Upper lobe of right lung (tissue), 1 donor: ENCODE measurements at regions not wholly inside any gene's neighbourhood (a gene's known extent, or its start where the extent isn't known, plus 50 kb on each side); places are given as distances from the start of the nearest gene placed in this dataset.

Source experiments
- ATAC-seq: fragments of 200-7000 bp; cut with Tn5 transposase; one replicate; pipeline ENCODE4 v1.9.1; 2020; ENCODE audit warnings: mild to moderate bottlenecking, moderate library complexity
- DNase-seq: peaks from one replicate; pipeline ENCODE4 v3.0.0-alpha.2; 2020
- H3K27ac ChIP-seq: fragments of 200-600 bp; one replicate; pipeline ENCODE4 v1.8.0; 2022
- H3K27me3 ChIP-seq: fragments of 200-600 bp; one replicate; pipeline ENCODE4 v1.8.0; 2022; ENCODE audit warnings: mild to moderate bottlenecking
- H3K36me3 ChIP-seq: fragments of 200-600 bp; one replicate; pipeline ENCODE4 v1.8.0; 2022
- H3K4me1 ChIP-seq: fragments of 200-600 bp; one replicate; pipeline ENCODE4 v1.8.0; 2022
- H3K4me3 ChIP-seq: fragments of 200-600 bp; one replicate; pipeline ENCODE4 v1.8.0; 2022; ENCODE audit warnings: mild to moderate bottlenecking
- H3K9me3 ChIP-seq: fragments of 200-600 bp; one replicate; pipeline ENCODE4 v1.8.0; 2022
- CTCF ChIP-seq: fragments of 200-600 bp; IDR thresholded peaks from one replicate; pipeline ENCODE4 v1.8.0; 2022; ENCODE audit warnings: antibody characterized with exemption
- intact Hi-C: fragments of 100-400 bp; cut with DNase I; formaldehyde crosslinking; loops from one replicate; pipeline ENCODE4 v1.11.0; 2022
- donor health status: DM: no; HTN: yes; CAD: no; lungs with severe emphysema.

GRCh38 chr18:57223144-57223870 is 76.4 kb downstream of the BOD1L2 start:
- H3K27me3 ChIP-seq, result peaks cover 2% of the 10 kb centered on the region
- intact Hi-C loops, result no loop called here
- no peak for DNase-seq
- no peaks in the 10 kb centered on the region for H3K9me3 ChIP-seq
- H3K27ac ChIP-seq, result no peak overlapping the region
- no peaks in the 10 kb centered on the region for H3K36me3 ChIP-seq
- no peak overlapping the region for H3K4me3 ChIP-seq
- no peak for ATAC-seq
- TF ChIP-seq CTCF, result no peak
- H3K4me1 ChIP-seq, result no peaks in the 10 kb centered on the region

GRCh38 chr18:57230861-57231585 is 84.1 kb downstream of the BOD1L2 start:
- H3K36me3 ChIP-seq, result no peaks in the 10 kb centered on the region
- no peak overlapping the region for H3K27ac ChIP-seq
- no peak overlapping the region for H3K4me3 ChIP-seq
- no peaks in the 10 kb centered on the region for H3K27me3 ChIP-seq
- intact Hi-C loops, result no loop called here
- DNase-seq, result no peak
- TF ChIP-seq CTCF, result no peak
- no peak for ATAC-seq
- H3K4me1 ChIP-seq, result no peaks in the 10 kb centered on the region
- no peaks in the 10 kb centered on the region for H3K9me3 ChIP-seq

GRCh38 chr18:57231864-57232263 is 85.0 kb downstream of the BOD1L2 start:
- ATAC-seq, result no peak
- no peaks in the 10 kb centered on the region for H3K4me1 ChIP-seq
- no peak overlapping the region for H3K27ac ChIP-seq
- H3K27me3 ChIP-seq, result no peaks in the 10 kb centered on the region
- no peak overlapping the region for H3K4me3 ChIP-seq
- DNase-seq, result no peak
- H3K9me3 ChIP-seq, result no peaks in the 10 kb centered on the region
- intact Hi-C loops, result no loop called here
- H3K36me3 ChIP-seq, result no peaks in the 10 kb centered on the region
- TF ChIP-seq CTCF, result no peak

GRCh38 chr18:57234346-57234745 is 87.5 kb downstream of the BOD1L2 start:
- intact Hi-C loops, result no loop called here
- H3K36me3 ChIP-seq, result no peaks in the 10 kb centered on the region
- H3K9me3 ChIP-seq, result no peaks in the 10 kb centered on the region
- H3K27me3 ChIP-seq, result no peaks in the 10 kb centered on the region
- no peak for ATAC-seq
- no peaks in the 10 kb centered on the region for H3K4me1 ChIP-seq
- no peak for TF ChIP-seq CTCF
- DNase-seq, result no peak
- no peak overlapping the region for H3K4me3 ChIP-seq
- no peak overlapping the region for H3K27ac ChIP-seq

- TF ChIP-seq CTCF, result no peak
- Histone ChIP-seq H3K27me3 (no peaks in the 10 kb centered on the region), H3K36me3 (no peaks in the 10 kb centered on the region), H3K27ac (no peak overlapping the region), H3K4me3 (no peak overlapping the region), H3K9me3 (no peaks in the 10 kb centered on the region), H3K4me1 (no peaks in the 10 kb centered on the region)
- ATAC-seq (no peak), DNase-seq (no peak)
- intact Hi-C loops, result no loop called here
Observed at GRCh38 chr18:57241869-57242268, 95.0 kb downstream of the BOD1L2 start.
